GM12891 (cell line): ENCODE measurements at regions not wholly inside any gene's neighbourhood (a gene's known extent, or its start where the extent isn't known, plus 50 kb on each side); places are given as distances from the start of the nearest gene placed in this dataset.

ENCODE experiments used
- POLR2A ChIP-seq: IDR thresholded peaks from 2 replicates; pipeline ENCODE4 v1.6.1; 2011; ENCODE audit warnings: low read depth, low read length, control low read depth
- TAF1 ChIP-seq: IDR thresholded peaks from 2 replicates; pipeline ENCODE4 v1.6.1; 2011; ENCODE audit warnings: low read depth, low read length, control low read depth

DNA sequence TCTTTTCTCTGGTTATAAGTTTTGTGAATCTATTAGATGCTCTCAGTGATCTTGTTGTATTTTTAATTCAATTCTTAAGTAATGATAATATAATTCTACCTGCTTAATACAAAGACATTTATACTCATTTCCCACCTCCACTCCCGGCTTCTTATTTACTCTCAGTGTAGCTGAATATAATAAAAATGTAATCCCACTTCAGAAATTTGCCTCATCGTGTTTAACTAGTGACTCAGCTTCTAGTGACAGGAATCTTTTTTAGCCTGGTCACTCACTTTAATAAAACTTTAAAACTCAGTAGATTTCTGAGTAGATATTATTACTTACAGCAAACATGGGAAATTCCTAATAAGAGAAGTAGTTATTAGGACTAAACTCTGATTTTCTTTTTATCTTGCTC, 1506.2 kb upstream of the LRRTM3 start:
- TF ChIP-seq POLR2A (no peak), TAF1 (no peak)
